WTC11 (cell line): ENCODE measurements at regions not wholly inside any gene's neighbourhood (a gene's known extent, or its start where the extent isn't known, plus 50 kb on each side); places are given as distances from the start of the nearest gene placed in this dataset.

ENCODE experiments used
- ATAC-seq: fragments of 200-7000 bp; cut with Tn5 transposase; 2 replicates; pipeline ENCODE4 v1.10.0; 2021; ENCODE audit warnings: mild to moderate bottlenecking, moderate library complexity
- CTCF ChIA-PET: fragments of 300-600 bp; sonication (Branson Sonifier 250); formaldehyde crosslinking; loops from one replicate; lab custom pipeline; 2021; ENCODE audit warnings: antibody characterized with exemption; lab: Charles Lee
- POLR2A ChIA-PET: fragments of 350-600 bp; sonication (Branson Sonifier 250); formaldehyde crosslinking; loops from one replicate; lab custom pipeline; 2021; ENCODE audit warnings: antibody characterized with exemption; lab: Charles Lee
- DNase-seq: peaks from one replicate; pipeline ENCODE4 v3.0.0; 2021; ENCODE audit warnings: low spot score
- H3K27ac Mint-ChIP-seq: 2 replicates; pipeline ENCODE4 v1.8.0; 2021; ENCODE audit warnings: mixed read lengths
- H3K27me3 Mint-ChIP-seq: 2 replicates; pipeline ENCODE4 v1.8.0; 2021; ENCODE audit warnings: low read depth, mild to moderate bottlenecking, moderate library complexity, mixed read lengths
- H3K36me3 Mint-ChIP-seq: 2 replicates; pipeline ENCODE4 v1.8.0; 2021; ENCODE audit warnings: mixed read lengths
- H3K4me1 Mint-ChIP-seq: 2 replicates; pipeline ENCODE4 v1.8.0; 2022; ENCODE audit warnings: mixed read lengths
- H3K4me3 Mint-ChIP-seq: 2 replicates; pipeline ENCODE4 v1.8.0; 2021; ENCODE audit warnings: mild to moderate bottlenecking, moderate library complexity, mixed read lengths
- H3K9me3 Mint-ChIP-seq: 2 replicates; pipeline ENCODE4 v1.8.0; 2021; ENCODE audit warnings: mixed read lengths
- ATF2 ChIP-seq: sonication (generic); formaldehyde crosslinking; IDR thresholded peaks from 2 replicates; pipeline ENCODE4 v1.8.1; 2022; ENCODE audit warnings: low read depth, missing genetic modification reagents, borderline replicate concordance
- ATF6 ChIP-seq: sonication (generic); formaldehyde crosslinking; IDR thresholded peaks from 2 replicates; pipeline ENCODE4 v1.8.1; 2023; ENCODE audit warnings: mild to moderate bottlenecking, missing genetic modification reagents
- CBFB ChIP-seq: sonication (generic); formaldehyde crosslinking; IDR thresholded peaks from 2 replicates; pipeline ENCODE4 v1.8.1; 2022; ENCODE audit warnings: mild to moderate bottlenecking, low read depth, missing genetic modification reagents
- CREB1 ChIP-seq: sonication (generic); formaldehyde crosslinking; IDR thresholded peaks from 2 replicates; pipeline ENCODE4 v1.8.0; 2023; ENCODE audit warnings: mild to moderate bottlenecking, missing genetic modification reagents
- EMX1 ChIP-seq: fragments of 250-450 bp; sonication (Bioruptor Pico); IDR thresholded peaks from 2 replicates; pipeline ENCODE4 v1.8.0; 2021; ENCODE audit warnings: mild to moderate bottlenecking
- FOXK1 ChIP-seq: sonication (generic); formaldehyde crosslinking; IDR thresholded peaks from 2 replicates; pipeline ENCODE4 v1.8.0; 2022; ENCODE audit warnings: mild to moderate bottlenecking, moderate library complexity, missing genetic modification reagents
- GRHL2 ChIP-seq: fragments of 250-450 bp; sonication (Bioruptor Pico); IDR thresholded peaks from 2 replicates; pipeline ENCODE4 v1.8.0; 2022; ENCODE audit warnings: mild to moderate bottlenecking, moderate library complexity; ENCODE audit not compliant: insufficient replicate concordance, severe bottlenecking
- GTF2I ChIP-seq: fragments of 250-450 bp; sonication (Bioruptor Pico); conservative IDR thresholded peaks from 2 replicates; pipeline ENCODE4 v1.4.0; 2021; ENCODE audit warnings: mild to moderate bottlenecking
- HMGXB4 ChIP-seq: sonication (generic); formaldehyde crosslinking; IDR thresholded peaks from 2 replicates; pipeline ENCODE4 v1.8.1; 2023; ENCODE audit warnings: mild to moderate bottlenecking, moderate library complexity, missing genetic modification reagents
- IRF1 ChIP-seq: sonication (generic); formaldehyde crosslinking; IDR thresholded peaks from 2 replicates; pipeline ENCODE4 v1.8.0; 2023; ENCODE audit warnings: missing genetic modification reagents
- IRF2 ChIP-seq: sonication (generic); formaldehyde crosslinking; IDR thresholded peaks from 2 replicates; pipeline ENCODE4 v1.8.0; 2022; ENCODE audit warnings: low read depth, missing genetic modification reagents, borderline replicate concordance
- JUN ChIP-seq: sonication (generic); formaldehyde crosslinking; IDR thresholded peaks from 2 replicates; pipeline ENCODE4 v1.8.0; 2023; ENCODE audit warnings: mild to moderate bottlenecking, missing genetic modification reagents
- MLX ChIP-seq: sonication (generic); formaldehyde crosslinking; IDR thresholded peaks from 2 replicates; pipeline ENCODE4 v1.8.1; 2023; ENCODE audit warnings: mild to moderate bottlenecking, missing genetic modification reagents, moderate library complexity
- OVOL2 ChIP-seq: fragments of 250-450 bp; sonication (Bioruptor Pico); IDR thresholded peaks from 2 replicates; pipeline ENCODE4 v1.9.0; 2021; ENCODE audit warnings: mild to moderate bottlenecking, borderline replicate concordance
- RELA ChIP-seq: sonication (generic); formaldehyde crosslinking; IDR thresholded peaks from 2 replicates; pipeline ENCODE4 v1.8.1; 2022; ENCODE audit warnings: missing genetic modification reagents, mild to moderate bottlenecking, borderline replicate concordance
- SMAD3 ChIP-seq: sonication (generic); formaldehyde crosslinking; IDR thresholded peaks from 2 replicates; pipeline ENCODE4 v1.8.0; 2022; ENCODE audit warnings: missing genetic modification reagents, mild to moderate bottlenecking, borderline replicate concordance
- TEAD1 ChIP-seq: sonication (generic); formaldehyde crosslinking; IDR thresholded peaks from 2 replicates; pipeline ENCODE4 v1.8.0; 2022; ENCODE audit warnings: mild to moderate bottlenecking, missing genetic modification reagents
- ZBTB21 ChIP-seq: sonication (generic); formaldehyde crosslinking; IDR thresholded peaks from 2 replicates; pipeline ENCODE4 v1.8.1; 2023; ENCODE audit warnings: mild to moderate bottlenecking, missing genetic modification reagents, borderline replicate concordance
- ZNF121 ChIP-seq: sonication (generic); formaldehyde crosslinking; IDR thresholded peaks from 2 replicates; pipeline ENCODE4 v1.8.0; 2023; ENCODE audit warnings: missing genetic modification reagents
- ZNF232 ChIP-seq: sonication (generic); formaldehyde crosslinking; IDR thresholded peaks from 2 replicates; pipeline ENCODE4 v1.8.0; 2022; ENCODE audit warnings: mild to moderate bottlenecking, missing genetic modification reagents
- ZNF263 ChIP-seq: sonication (generic); formaldehyde crosslinking; IDR thresholded peaks from 2 replicates; pipeline ENCODE4 v1.8.1; 2022; ENCODE audit warnings: low read depth, mild to moderate bottlenecking, moderate library complexity, missing genetic modification reagents
- ZNF425 ChIP-seq: fragments of 250-450 bp; sonication (Bioruptor Pico); conservative IDR thresholded peaks from 2 replicates; pipeline ENCODE4 v1.9.0; 2021; ENCODE audit warnings: mild to moderate bottlenecking
- ZNF532 ChIP-seq: fragments of 250-450 bp; sonication (Bioruptor Pico); IDR thresholded peaks from 2 replicates; pipeline ENCODE4 v1.9.0; 2021; ENCODE audit warnings: mild to moderate bottlenecking, borderline replicate concordance

- no peak for DNase-seq
- TF ChIP-seq GRHL2 (CRISPR knock-in tag) = no peak
- no peak for TF ChIP-seq TEAD1 (CRISPR knock-in tag)
- no peak for TF ChIP-seq ATF6 (CRISPR knock-in tag)
- TF ChIP-seq GTF2I = no peak
- no peak for TF ChIP-seq JUN (CRISPR knock-in tag)
- TF ChIP-seq CREB1 (CRISPR knock-in tag) = no peak
- TF ChIP-seq SMAD3 (CRISPR knock-in tag) = no peak
- TF ChIP-seq CBFB (CRISPR knock-in tag) = no peak
- no peak for TF ChIP-seq ZNF232 (CRISPR knock-in tag)
- TF ChIP-seq ZNF425 = no peak
- TF ChIP-seq ZNF532 = no peak
- no peak for TF ChIP-seq MLX (CRISPR knock-in tag)
- TF ChIP-seq OVOL2 (CRISPR knock-in tag) = no peak
- TF ChIP-seq EMX1 (CRISPR knock-in tag) = no peak
- no peak for TF ChIP-seq RELA (CRISPR knock-in tag)
- TF ChIP-seq, all 79 proteins: peak for 0
- peaks cover 4% of the 10 kb centered on the region for H3K27me3 Mint-ChIP-seq
- H3K4me1 Mint-ChIP-seq = no peaks in the 10 kb centered on the region
- H3K36me3 Mint-ChIP-seq = no peaks in the 10 kb centered on the region
- no peak for ATAC-seq
- H3K4me3 Mint-ChIP-seq = no peak overlapping the region
- ChIA-PET POLR2A (no interaction called here), CTCF (no interaction called here)
- no peak overlapping the region for H3K27ac Mint-ChIP-seq
- H3K9me3 Mint-ChIP-seq = no peaks in the 10 kb centered on the region
These were observed 137.7 kb upstream of the TWIST2 start for GRCh38 chr2:238710032-238710735.

- H3K36me3 Mint-ChIP-seq = no peaks in the 10 kb centered on the region
- no peak overlapping the region for H3K27ac Mint-ChIP-seq
- H3K9me3 Mint-ChIP-seq = no peaks in the 10 kb centered on the region
- H3K4me1 Mint-ChIP-seq = 0 out of 2 replicates have a peak, but pooled peaks cover 1% of the 10 kb centered on the region
- POLR2A ChIA-PET = no interaction called here
- no peak overlapping the region for H3K4me3 Mint-ChIP-seq
- DNase-seq (no peak), ATAC-seq (no peak)
- peaks cover 4% of the 10 kb centered on the region for H3K27me3 Mint-ChIP-seq
- CTCF ChIA-PET = no interaction called here
- TF ChIP-seq ZBTB21 (no peak), IRF1 (CRISPR knock-in tag) (no peak), FOXK1 (CRISPR knock-in tag) (no peak), HMGXB4 (CRISPR knock-in tag) (no peak), ZNF121 (no peak), GTF2I (no peak), IRF2 (CRISPR knock-in tag) (no peak), ATF2 (CRISPR knock-in tag) (no peak), CBFB (CRISPR knock-in tag) (no peak), ZNF263 (no peak)
These were observed 137.1 kb upstream of the TWIST2 start for GRCh38 chr2:238710787-238711186.
